GM12878 (cell line): ENCODE measurements at regions not wholly inside any gene's neighbourhood (a gene's known extent, or its start where the extent isn't known, plus 50 kb on each side); places are given as distances from the start of the nearest gene placed in this dataset.

Experiments
- ATAC-seq: fragments of 200-7000 bp; cut with Tn5 transposase; 3 replicates; pipeline ENCODE4 v1.9.1; 2020; ENCODE audit warnings: mild to moderate bottlenecking, moderate library complexity
- BruUV-seq: library from RNA; stranded (reverse); fragments of 400-500 nt; replicated peaks from 2 replicates; lab custom pipeline; 2021; lab: Mats Ljungman, UMichigan
- CTCF ChIA-PET: fragments of 300-600 bp; sonication (Branson Sonifier 250); formaldehyde crosslinking; extraction: SDS; loops from one replicate; lab custom pipeline; 2021; ENCODE audit warnings: inconsistent platforms; lab: Yijun Ruan, JAX
- POLR2A ChIA-PET: fragments of 350-600 bp; formaldehyde crosslinking; extraction: SDS; loops from one replicate; lab custom pipeline; 2021; ENCODE audit warnings: inconsistent platforms; lab: Charles Lee
- RAD21 ChIA-PET: fragments of 300-600 bp; sonication (Branson Sonifier 250); formaldehyde crosslinking; loops from one replicate; lab custom pipeline; 2023; ENCODE audit warnings: antibody characterized with exemption; ENCODE audit not compliant: unreplicated experiment; lab: Charles Lee
- SMC1A ChIA-PET: fragments of 300-600 bp; sonication (Branson Sonifier 250); formaldehyde crosslinking; loops from one replicate; lab custom pipeline; 2023; ENCODE audit not compliant: unreplicated experiment, uncharacterized antibody; lab: Charles Lee
- DNase-seq: peaks from one replicate; pipeline ENCODE4 v3.0.0-alpha.2; 2011; ENCODE audit warnings: low read depth, low spot score
- FAIRE-seq: peaks from 3 replicates; lab custom pipeline; 2011; peaks lifted over from hg19 to GRCh38; lab: Jason Lieb, UNC
- H2AFZ ChIP-seq: 2 replicates; pipeline ENCODE4 v1.6.0; 2011; ENCODE audit warnings: low read depth, low read length, control low read depth; ENCODE audit not compliant: control insufficient read depth
- H3K27ac ChIP-seq: 2 replicates; pipeline ENCODE4 v1.5.1; 2011; ENCODE audit warnings: control low read depth; ENCODE audit not compliant: control insufficient read depth, insufficient read depth
- H3K27me3 ChIP-seq, 2 experiments: replicated peaks in 1 of 2; 2 replicates each; pipeline versions ENCODE4 v1.6.0 to v1.6.1; 2011; ENCODE audit warnings: low read length in 1 of 2; ENCODE audit not compliant: control insufficient read depth in 2 of 2, insufficient read depth in 2 of 2
- H3K36me3 ChIP-seq, 2 experiments: 2 replicates each; pipeline ENCODE4 v1.5.1; 2011; ENCODE audit warnings: low read length in 1 of 2; ENCODE audit not compliant: control insufficient read depth in 2 of 2, insufficient read depth in 2 of 2
- H3K4me1 ChIP-seq: 2 replicates; pipeline ENCODE4 v1.6.1; 2011; ENCODE audit warnings: mild to moderate bottlenecking, low read length, moderate library complexity, mixed read lengths; ENCODE audit not compliant: control insufficient read depth, insufficient read depth
- H3K4me2 ChIP-seq: 2 replicates; pipeline ENCODE4 v1.6.0; 2011; ENCODE audit warnings: control low read depth; ENCODE audit not compliant: control insufficient read depth, insufficient read depth
- H3K4me3 ChIP-seq: fragments of 200-600 bp; sonication (generic); 2 replicates; pipeline ENCODE4 v1.5.1; 2016
- H3K79me2 ChIP-seq: 2 replicates; pipeline ENCODE4 v1.6.0; 2011; ENCODE audit warnings: low read length; ENCODE audit not compliant: control insufficient read depth, insufficient read depth
- H3K9ac ChIP-seq: 2 replicates; pipeline ENCODE4 v1.8.0; 2011; ENCODE audit warnings: low read length, control low read depth, mixed read lengths; ENCODE audit not compliant: control insufficient read depth, insufficient read depth
- H3K9me3 ChIP-seq: replicated peaks from 3 replicates; pipeline ENCODE4 v1.5.1; 2011; ENCODE audit warnings: mild to moderate bottlenecking, low read length; ENCODE audit not compliant: control insufficient read depth, insufficient read depth
- H4K20me1 ChIP-seq: 2 replicates; pipeline ENCODE4 v1.6.0; 2011; ENCODE audit not compliant: control insufficient read depth, insufficient read depth
- CEBPZ ChIP-seq: fragments of 150-350 bp; IDR thresholded peaks from 2 replicates; pipeline ENCODE4 v1.6.1; 2016; ENCODE audit warnings: low read depth, low read length
- HCFC1 ChIP-seq: fragments of 150-350 bp; IDR thresholded peaks from 2 replicates; pipeline ENCODE4 v1.6.1; 2014; ENCODE audit warnings: low read length
- HDAC2 ChIP-seq: fragments of 200-600 bp; sonication (generic); IDR thresholded peaks from 2 replicates; pipeline ENCODE4 v1.6.1; 2017
- NR2C2 ChIP-seq: IDR thresholded peaks from 2 replicates; pipeline ENCODE4 v1.6.1; 2011; ENCODE audit warnings: borderline replicate concordance, low read depth; ENCODE audit not compliant: control insufficient read depth, insufficient read length
- PRDM15 ChIP-seq: fragments of 450-650 bp; formaldehyde crosslinking; IDR thresholded peaks from 2 replicates; pipeline ENCODE4 v1.4.0; 2020; ENCODE audit warnings: mild to moderate bottlenecking, moderate library complexity
- RCOR1 ChIP-seq: conservative IDR thresholded peaks from 2 replicates; pipeline ENCODE4 v1.6.1; 2012; ENCODE audit warnings: low read depth, low read length, improper control_type of control experiment
- SMC3 ChIP-seq: IDR thresholded peaks from 2 replicates; pipeline ENCODE4 v1.6.1; 2011; ENCODE audit warnings: low read length, improper control_type of control experiment, borderline replicate concordance
- WGBS: methylation state at CpG from one replicate; pipeline ENCODE4 v1.1.6; 2016; ENCODE audit warnings: low lambda C conversion rate; ENCODE audit not compliant: insufficient replicate concordance, insufficient coverage; ENCODE audit errors: missing lambda C conversion rate; 5-methylcytosine and 5-hydroxymethylcytosine counted together
- in situ Hi-C: fragments of 300-500 bp; cut with MboI; formaldehyde crosslinking; loops from 9 replicates; pipeline ENCODE4 v1.14.3; 2018; ENCODE audit warnings: mixed read lengths
- intact Hi-C: fragments of 100-400 bp; cut with micrococcal nuclease; formaldehyde crosslinking; loops from one replicate; pipeline ENCODE4 v1.14.2; 2022; ENCODE audit not compliant: unreplicated experiment
- TF ChIP-seq, protein P1 (sequence below): fragments of 450-650 bp; IDR thresholded peaks from 2 replicates; pipeline ENCODE4 v1.6.1; 2016; ENCODE audit warnings: mild to moderate bottlenecking
- TF ChIP-seq, protein P2 (sequence below): fragments of 450-650 bp; IDR thresholded peaks from 2 replicates; pipeline ENCODE4 v1.6.1; 2017; ENCODE audit warnings: mild to moderate bottlenecking, moderate library complexity

- Histone ChIP-seq H3K27ac (no peak overlapping the region), H3K9ac (no peak overlapping the region), H2AFZ (no peak overlapping the region), H3K9me3 (no peaks in the 10 kb centered on the region), H4K20me1 (no peaks in the 10 kb centered on the region), H3K4me3 (no peak overlapping the region), H3K79me2 (no peaks in the 10 kb centered on the region), H3K36me3 (no peaks in the 10 kb centered on the region), H3K4me1 (peaks cover 6% of the 10 kb centered on the region; the same call in 1 of the 2 replicates), H3K4me2 (no peak overlapping the region), H3K27me3 (no peaks in the 10 kb centered on the region; a peak in 1 of 4 replicates)
- POLR2A ChIA-PET: no interaction called here
- SMC1A ChIA-PET: interaction anchor here (0.6 to 1.9 kb wide), 6 partner anchors 11 to 260 kb away, joined by 3 to 7 read pairs (median 4); no protein-coding TSS in a partner anchor
- ATAC-seq: no peak
- WGBS: 5% methylated on average over 5 of the region's 5 CpGs
- CTCF ChIA-PET: interaction anchor here (0.7 kb wide), 1 partner anchor 15 kb away, joined by 3 read pairs; no protein-coding TSS in a partner anchor
- intact Hi-C loops (no loop called here), in situ Hi-C loops (no loop called here)
- no peak for DNase-seq
- no peak for FAIRE-seq
- no TSS peak for BruUV-seq
- RAD21 ChIA-PET: no interaction called here
- TF ChIP-seq HCFC1 (no peak), SMC3 (no peak), PRDM15 (CRISPR knock-in tag) (no peak), CEBPZ (no peak), NR2C2 (no peak), RCOR1 (no peak), HDAC2 (no peak)
- TF ChIP-seq, protein P1, sequence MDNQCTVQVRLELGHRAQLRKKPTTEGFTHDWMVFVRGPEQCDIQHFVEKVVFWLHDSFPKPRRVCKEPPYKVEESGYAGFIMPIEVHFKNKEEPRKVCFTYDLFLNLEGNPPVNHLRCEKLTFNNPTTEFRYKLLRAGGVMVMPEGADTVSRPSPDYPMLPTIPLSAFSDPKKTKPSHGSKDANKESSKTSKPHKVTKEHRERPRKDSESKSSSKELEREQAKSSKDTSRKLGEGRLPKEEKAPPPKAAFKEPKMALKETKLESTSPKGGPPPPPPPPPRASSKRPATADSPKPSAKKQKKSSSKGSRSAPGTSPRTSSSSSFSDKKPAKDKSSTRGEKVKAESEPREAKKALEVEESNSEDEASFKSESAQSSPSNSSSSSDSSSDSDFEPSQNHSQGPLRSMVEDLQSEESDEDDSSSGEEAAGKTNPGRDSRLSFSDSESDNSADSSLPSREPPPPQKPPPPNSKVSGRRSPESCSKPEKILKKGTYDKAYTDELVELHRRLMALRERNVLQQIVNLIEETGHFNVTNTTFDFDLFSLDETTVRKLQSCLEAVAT: no peak
- TF ChIP-seq, protein P2, sequence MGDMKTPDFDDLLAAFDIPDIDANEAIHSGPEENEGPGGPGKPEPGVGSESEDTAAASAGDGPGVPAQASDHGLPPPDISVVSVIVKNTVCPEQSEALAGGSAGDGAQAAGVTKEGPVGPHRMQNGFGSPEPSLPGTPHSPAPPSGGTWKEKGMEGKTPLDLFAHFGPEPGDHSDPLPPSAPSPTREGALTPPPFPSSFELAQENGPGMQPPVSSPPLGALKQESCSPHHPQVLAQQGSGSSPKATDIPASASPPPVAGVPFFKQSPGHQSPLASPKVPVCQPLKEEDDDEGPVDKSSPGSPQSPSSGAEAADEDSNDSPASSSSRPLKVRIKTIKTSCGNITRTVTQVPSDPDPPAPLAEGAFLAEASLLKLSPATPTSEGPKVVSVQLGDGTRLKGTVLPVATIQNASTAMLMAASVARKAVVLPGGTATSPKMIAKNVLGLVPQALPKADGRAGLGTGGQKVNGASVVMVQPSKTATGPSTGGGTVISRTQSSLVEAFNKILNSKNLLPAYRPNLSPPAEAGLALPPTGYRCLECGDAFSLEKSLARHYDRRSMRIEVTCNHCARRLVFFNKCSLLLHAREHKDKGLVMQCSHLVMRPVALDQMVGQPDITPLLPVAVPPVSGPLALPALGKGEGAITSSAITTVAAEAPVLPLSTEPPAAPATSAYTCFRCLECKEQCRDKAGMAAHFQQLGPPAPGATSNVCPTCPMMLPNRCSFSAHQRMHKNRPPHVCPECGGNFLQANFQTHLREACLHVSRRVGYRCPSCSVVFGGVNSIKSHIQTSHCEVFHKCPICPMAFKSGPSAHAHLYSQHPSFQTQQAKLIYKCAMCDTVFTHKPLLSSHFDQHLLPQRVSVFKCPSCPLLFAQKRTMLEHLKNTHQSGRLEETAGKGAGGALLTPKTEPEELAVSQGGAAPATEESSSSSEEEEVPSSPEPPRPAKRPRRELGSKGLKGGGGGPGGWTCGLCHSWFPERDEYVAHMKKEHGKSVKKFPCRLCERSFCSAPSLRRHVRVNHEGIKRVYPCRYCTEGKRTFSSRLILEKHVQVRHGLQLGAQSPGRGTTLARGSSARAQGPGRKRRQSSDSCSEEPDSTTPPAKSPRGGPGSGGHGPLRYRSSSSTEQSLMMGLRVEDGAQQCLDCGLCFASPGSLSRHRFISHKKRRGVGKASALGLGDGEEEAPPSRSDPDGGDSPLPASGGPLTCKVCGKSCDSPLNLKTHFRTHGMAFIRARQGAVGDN: no peak
These were observed 306.4 kb upstream of the ROPN1 start for GRCh38 chr3:124298301-124298700.
